Keratinocyte (primary cell): ENCODE measurements at regions not wholly inside any gene's neighbourhood (a gene's known extent, or its start where the extent isn't known, plus 50 kb on each side); places are given as distances from the start of the nearest gene placed in this dataset.

Experiments used
- DNase-seq: peaks from one replicate; pipeline ENCODE4 v3.0.0-alpha.2; 2011; ENCODE audit warnings: low read depth, missing footprints, low spot score
- FAIRE-seq: peaks from 2 replicates; lab custom pipeline; 2011; peaks lifted over from hg19 to GRCh38; lab: Jason Lieb, UNC
- H2AFZ ChIP-seq: 2 replicates; pipeline ENCODE4 v1.6.0; 2012; ENCODE audit warnings: low read length, control low read depth, inconsistent platforms; ENCODE audit not compliant: control insufficient read depth
- H3K27ac ChIP-seq: 2 replicates; pipeline ENCODE4 v1.5.1; 2011; ENCODE audit warnings: low read length; ENCODE audit not compliant: control insufficient read depth, insufficient read depth
- H3K27me3 ChIP-seq: 3 replicates; pipeline ENCODE4 v1.6.0; 2011; ENCODE audit warnings: low read length; ENCODE audit not compliant: control insufficient read depth, insufficient read depth; ENCODE audit errors: extremely low read depth
- H3K36me3 ChIP-seq, 2 experiments: 2 replicates in 1 of 2; 3 replicates in 1 of 2; pipeline ENCODE4 v1.5.1; 2011; ENCODE audit warnings: low read length in 2 of 2, mild to moderate bottlenecking in 1 of 2; ENCODE audit not compliant: control insufficient read depth in 2 of 2, insufficient read depth in 2 of 2; ENCODE audit errors: extremely low read depth in 1 of 2
- H3K4me1 ChIP-seq: 3 replicates; pipeline ENCODE4 v1.5.1; 2011; ENCODE audit warnings: low read length; ENCODE audit not compliant: control insufficient read depth, insufficient read depth; ENCODE audit errors: extremely low read depth
- H3K4me2 ChIP-seq: 3 replicates; pipeline ENCODE4 v1.6.0; 2011; ENCODE audit warnings: low read depth, low read length; ENCODE audit not compliant: control insufficient read depth, insufficient read depth; ENCODE audit errors: extremely low read depth
- H3K4me3 ChIP-seq, 3 experiments: fragments of 200-600 bp in 1 of 3; sonication (generic) in 1 of 3; 2 replicates in 2 of 3; 3 replicates in 1 of 3; pipeline ENCODE4 v1.5.1; 2011 to 2016; ENCODE audit warnings: low read length in 3 of 3, mild to moderate bottlenecking in 3 of 3, control low read depth in 2 of 3, inconsistent platforms in 1 of 3, low read depth in 1 of 3, mixed read lengths in 1 of 3, mixed run types in 1 of 3, moderate library complexity in 1 of 3; ENCODE audit not compliant: control insufficient read depth in 2 of 3, insufficient read depth in 2 of 3; ENCODE audit errors: extremely low read depth in 1 of 3
- H3K79me2 ChIP-seq: 2 replicates; pipeline ENCODE4 v1.6.0; 2012; ENCODE audit warnings: low read length; ENCODE audit not compliant: control insufficient read depth, insufficient read depth
- H3K9ac ChIP-seq: 3 replicates; pipeline ENCODE4 v1.6.0; 2011; ENCODE audit warnings: low read length; ENCODE audit not compliant: control insufficient read depth, insufficient read depth; ENCODE audit errors: extremely low read depth
- H3K9me1 ChIP-seq: 3 replicates; pipeline ENCODE4 v1.6.0; 2011; ENCODE audit warnings: low read length; ENCODE audit not compliant: control insufficient read depth, insufficient read depth; ENCODE audit errors: extremely low read depth
- H3K9me3 ChIP-seq: 2 replicates; pipeline ENCODE4 v1.5.1; 2012; ENCODE audit warnings: low read depth, low read length; ENCODE audit not compliant: control insufficient read depth
- H4K20me1 ChIP-seq: 3 replicates; pipeline ENCODE4 v1.6.0; 2011; ENCODE audit warnings: low read length; ENCODE audit not compliant: control insufficient read depth, insufficient read depth; ENCODE audit errors: extremely low read depth
- CTCF ChIP-seq, 3 experiments: IDR thresholded peaks in 1 of 3; conservative IDR thresholded peaks in 1 of 3; optimal IDR thresholded peaks in 1 of 3; 2 replicates in 2 of 3; 3 replicates in 1 of 3; pipeline versions ENCODE3 to v1.5.1; 2011; ENCODE audit warnings: low read length in 3 of 3, mild to moderate bottlenecking in 3 of 3, moderate library complexity in 2 of 3, control low read depth in 1 of 3, inconsistent platforms in 1 of 3; ENCODE audit not compliant: insufficient read depth in 2 of 3; ENCODE audit errors: extremely low read depth in 1 of 3
- EZH2 ChIP-seq: IDR thresholded peaks from one replicate; pipeline ENCODE4 v1.6.1; 2012; ENCODE audit warnings: inconsistent platforms, mild to moderate bottlenecking, low read length, moderate library complexity
- dilution Hi-C: fragments of 300-500 bp; cut with MboI; formaldehyde crosslinking; loops from one replicate; pipeline ENCODE4 v1.7.0; 2020; ENCODE audit warnings: low sequenced_read_pairs; ENCODE audit not compliant: extremely low pct_ligation_motif_present

DNA sequence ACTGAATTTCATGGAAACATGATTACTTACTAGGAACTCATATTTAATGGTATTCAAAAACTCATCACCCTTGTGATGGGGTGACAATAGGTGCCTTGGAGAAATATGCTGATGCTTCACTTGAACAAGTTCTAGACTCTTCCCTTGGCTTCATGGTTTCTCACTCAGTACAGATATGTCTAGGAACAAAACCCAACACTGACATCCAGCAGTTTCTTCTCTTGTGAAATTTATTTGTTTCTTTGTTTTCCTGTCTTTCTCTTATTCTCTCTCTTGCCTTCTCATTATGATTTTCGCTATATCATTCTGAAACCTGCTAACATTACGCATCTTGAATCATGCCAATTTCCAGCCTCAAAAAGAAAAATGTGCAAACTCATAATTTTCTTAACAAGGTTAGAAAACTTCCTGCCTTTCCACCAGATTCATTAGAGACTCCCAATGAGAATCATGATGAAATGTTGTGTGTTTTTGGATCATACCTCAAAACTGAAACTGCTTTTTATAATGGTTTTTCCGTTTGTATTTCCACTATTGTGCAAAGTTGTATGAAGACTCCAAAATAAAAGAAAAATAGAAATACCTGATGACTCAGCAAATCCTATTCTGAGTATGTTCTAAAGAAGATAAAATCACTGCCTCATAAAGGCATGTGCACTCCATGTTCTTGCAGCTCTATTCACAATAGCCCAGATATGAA, 1021.5 kb downstream of the TMEM121 start:
- Histone ChIP-seq H3K9ac (no peak overlapping the region), H3K9me1 (no peaks in the 10 kb centered on the region), H3K4me1 (no peaks in the 10 kb centered on the region), H3K79me2 (no peaks in the 10 kb centered on the region), H3K4me3 (no peak overlapping the region), H3K27me3 (no peaks in the 10 kb centered on the region), H4K20me1 (no peaks in the 10 kb centered on the region), H3K9me3 (no peaks in the 10 kb centered on the region), H2AFZ (no peak overlapping the region), H3K36me3 (no peaks in the 10 kb centered on the region), H3K4me2 (no peak overlapping the region), H3K27ac (no peak overlapping the region)
- DNase-seq (no peak), FAIRE-seq (no peak)
- dilution Hi-C loops: no loop called here
- no peak for TF ChIP-seq EZH2
- no peak for TF ChIP-seq CTCF (optimal IDR thresholded peaks at IDR 0.05 in 1 of 3, IDR thresholded peaks at IDR 0.05 in 1 of 3, conservative IDR thresholded peaks at IDR 0.05 in 1 of 3; ENCODE audit: extremely low read depth in 1 of 3, insufficient read depth in 2 of 3, low read length in 3 of 3)

GRCh38 chr14:106549064-106549463, 1022.7 kb downstream of the TMEM121 start:
- Histone ChIP-seq H3K27me3 (no peaks in the 10 kb centered on the region), H3K9me1 (no peaks in the 10 kb centered on the region), H3K4me1 (no peaks in the 10 kb centered on the region), H3K9me3 (no peaks in the 10 kb centered on the region), H3K36me3 (no peaks in the 10 kb centered on the region), H4K20me1 (no peaks in the 10 kb centered on the region), H2AFZ (no peak overlapping the region), H3K79me2 (no peaks in the 10 kb centered on the region), H3K9ac (no peak overlapping the region), H3K27ac (no peak overlapping the region), H3K4me2 (no peak overlapping the region), H3K4me3 (no peak overlapping the region)
- FAIRE-seq: no peak
- no peak for TF ChIP-seq EZH2
- TF ChIP-seq CTCF (optimal IDR thresholded peaks at IDR 0.05 in 1 of 3, IDR thresholded peaks at IDR 0.05 in 1 of 3, conservative IDR thresholded peaks at IDR 0.05 in 1 of 3; ENCODE audit: extremely low read depth in 1 of 3, insufficient read depth in 2 of 3, low read length in 3 of 3): no peak
- DNase-seq: no peak
- dilution Hi-C loops: no loop called here
